IPS DF 6.9 (cell line): ENCODE measurements at regions not wholly inside any gene's neighbourhood (a gene's known extent, or its start where the extent isn't known, plus 50 kb on each side); places are given as distances from the start of the nearest gene placed in this dataset.
"Not testable (repeated sequence)": the region's sequence is repeated elsewhere in the genome, so short reads cannot be mapped to it uniquely, and the experiment has no call there.

ENCODE experiments used
- DNase-seq: peaks from one replicate; pipeline ENCODE4 v3.0.0-alpha.2; 2013; ENCODE audit warnings: low read depth, low spot score
- H3K27ac ChIP-seq: one replicate; pipeline ENCODE4 v1.5.1; 2013; ENCODE audit warnings: low read length, control low read depth
- H3K27me3 ChIP-seq: 2 replicates; pipeline ENCODE4 v1.6.1; 2013; ENCODE audit warnings: mild to moderate bottlenecking, low read length; ENCODE audit not compliant: control insufficient read depth, insufficient read depth
- H3K36me3 ChIP-seq: 2 replicates; pipeline ENCODE4 v1.6.1; 2013; ENCODE audit warnings: low read length; ENCODE audit not compliant: control insufficient read depth, insufficient read depth
- H3K4me1 ChIP-seq: 2 replicates; pipeline ENCODE4 v1.6.1; 2013; ENCODE audit warnings: low read length; ENCODE audit not compliant: control insufficient read depth, insufficient read depth
- H3K4me3 ChIP-seq: 2 replicates; pipeline ENCODE4 v1.5.1; 2013; ENCODE audit warnings: mild to moderate bottlenecking, low read length
- H3K9me3 ChIP-seq: 2 replicates; pipeline ENCODE4 v1.6.1; 2013; ENCODE audit warnings: low read length, inconsistent platforms; ENCODE audit not compliant: control insufficient read depth, insufficient read depth
- WGBS: extraction: QIAGEN DNeasy Blood & Tissue Kit; methylation state at CpG from one replicate; pipeline ENCODE4 v1.1.7; 2013; ENCODE audit warnings: mixed read lengths, missing lambda C conversion rate; ENCODE audit not compliant: insufficient read length, insufficient coverage; 5-methylcytosine and 5-hydroxymethylcytosine counted together

DNA sequence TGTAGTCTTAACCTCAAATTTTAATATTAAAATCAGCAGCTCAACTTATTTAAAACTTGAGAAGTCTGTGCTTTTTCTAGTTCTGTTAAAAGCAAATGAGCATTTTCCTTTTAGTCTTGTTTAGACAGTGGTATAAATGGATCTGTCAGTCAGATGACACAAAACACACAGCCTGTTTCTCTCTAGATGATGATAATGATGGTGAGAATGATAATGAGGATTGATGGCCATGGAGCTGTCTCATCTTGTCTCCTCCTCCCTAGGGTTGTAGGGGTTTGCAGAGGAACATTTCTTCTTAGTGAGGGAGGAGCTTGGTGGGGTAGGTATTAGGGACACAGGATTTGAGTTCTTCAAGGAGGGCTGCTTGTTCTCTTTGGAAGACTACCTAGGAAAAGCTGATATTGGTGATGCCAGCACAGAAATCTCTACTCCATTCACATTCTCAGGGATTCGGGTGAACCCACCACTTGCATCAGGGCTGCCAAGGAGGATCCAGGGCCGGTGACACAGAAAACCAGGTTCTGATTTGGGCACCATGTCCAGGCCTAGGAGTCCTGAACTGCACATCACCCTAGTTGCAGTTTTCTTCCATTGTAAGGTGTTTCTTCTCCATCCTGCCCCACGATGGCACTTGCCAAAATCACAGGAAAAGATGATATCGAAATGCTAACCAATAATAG, 147.6 kb downstream of the RHOU start:
- no peak overlapping the region for H3K4me3 ChIP-seq
- no peak overlapping the region for H3K27ac ChIP-seq
- H3K27me3 ChIP-seq: no peaks in the 10 kb centered on the region
- peaks cover 3% of the 10 kb centered on the region for H3K4me1 ChIP-seq
- DNase-seq: no peak
- H3K9me3 ChIP-seq: no peaks in the 10 kb centered on the region
- H3K36me3 ChIP-seq: no peaks in the 10 kb centered on the region
- WGBS: no CpG with 5 or more reads among the region's 4 CpGs

DNA sequence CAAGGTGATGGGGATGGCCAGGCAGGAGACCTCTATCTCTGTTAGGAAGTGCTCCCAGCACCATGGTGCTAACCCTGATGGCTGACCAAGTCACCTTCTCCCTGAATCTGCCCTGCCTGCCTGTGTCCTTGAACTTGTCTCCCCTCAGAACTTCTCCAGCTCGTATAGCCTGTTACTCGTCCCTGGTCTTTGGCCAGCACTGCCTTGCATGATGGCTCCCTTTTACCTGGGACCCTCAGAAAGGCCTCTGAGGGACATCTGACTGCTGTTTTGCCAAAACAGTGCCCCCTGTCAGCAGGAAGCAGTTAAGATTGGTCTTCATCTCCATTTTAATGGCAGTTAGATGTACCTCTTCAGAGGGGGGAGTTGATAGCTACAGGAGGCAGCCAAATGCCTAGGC, 148.3 kb downstream of the RHOU start:
- Histone ChIP-seq H3K27me3 (no peaks in the 10 kb centered on the region), H3K36me3 (no peaks in the 10 kb centered on the region), H3K4me1 (peaks cover 3% of the 10 kb centered on the region), H3K9me3 (no peaks in the 10 kb centered on the region), H3K27ac (no peak overlapping the region), H3K4me3 (no peak overlapping the region)
- DNase-seq: no peak
- WGBS: no CpG with 5 or more reads among the region's 2 CpGs

DNA sequence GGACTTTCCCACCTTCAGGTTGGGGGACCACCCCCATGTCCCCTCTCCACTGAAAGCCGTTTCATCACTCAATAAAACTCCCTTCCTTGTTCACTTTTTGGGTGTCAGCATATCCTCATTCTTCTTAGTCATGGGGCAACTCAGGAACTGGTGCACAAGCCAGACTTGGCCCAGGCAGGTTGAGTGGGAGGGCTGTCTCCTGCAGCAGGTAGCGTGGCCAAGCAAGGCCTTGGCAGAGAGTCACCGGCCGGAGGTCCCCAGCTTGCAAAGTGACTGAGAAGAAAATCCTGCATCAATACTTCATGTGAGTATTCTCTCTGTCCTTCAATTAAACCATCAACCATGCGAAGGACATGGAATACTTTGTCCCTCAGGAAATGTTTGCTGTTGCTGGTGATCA, 148.9 kb downstream of the RHOU start:
- Histone ChIP-seq H3K9me3 (no peaks in the 10 kb centered on the region), H3K27ac (no peak overlapping the region), H3K4me3 (no peak overlapping the region), H3K27me3 (no peaks in the 10 kb centered on the region), H3K4me1 (peaks cover 3% of the 10 kb centered on the region), H3K36me3 (no peaks in the 10 kb centered on the region)
- no CpG with 5 or more reads among the region's 5 CpGs for WGBS
- no peak for DNase-seq

DNA sequence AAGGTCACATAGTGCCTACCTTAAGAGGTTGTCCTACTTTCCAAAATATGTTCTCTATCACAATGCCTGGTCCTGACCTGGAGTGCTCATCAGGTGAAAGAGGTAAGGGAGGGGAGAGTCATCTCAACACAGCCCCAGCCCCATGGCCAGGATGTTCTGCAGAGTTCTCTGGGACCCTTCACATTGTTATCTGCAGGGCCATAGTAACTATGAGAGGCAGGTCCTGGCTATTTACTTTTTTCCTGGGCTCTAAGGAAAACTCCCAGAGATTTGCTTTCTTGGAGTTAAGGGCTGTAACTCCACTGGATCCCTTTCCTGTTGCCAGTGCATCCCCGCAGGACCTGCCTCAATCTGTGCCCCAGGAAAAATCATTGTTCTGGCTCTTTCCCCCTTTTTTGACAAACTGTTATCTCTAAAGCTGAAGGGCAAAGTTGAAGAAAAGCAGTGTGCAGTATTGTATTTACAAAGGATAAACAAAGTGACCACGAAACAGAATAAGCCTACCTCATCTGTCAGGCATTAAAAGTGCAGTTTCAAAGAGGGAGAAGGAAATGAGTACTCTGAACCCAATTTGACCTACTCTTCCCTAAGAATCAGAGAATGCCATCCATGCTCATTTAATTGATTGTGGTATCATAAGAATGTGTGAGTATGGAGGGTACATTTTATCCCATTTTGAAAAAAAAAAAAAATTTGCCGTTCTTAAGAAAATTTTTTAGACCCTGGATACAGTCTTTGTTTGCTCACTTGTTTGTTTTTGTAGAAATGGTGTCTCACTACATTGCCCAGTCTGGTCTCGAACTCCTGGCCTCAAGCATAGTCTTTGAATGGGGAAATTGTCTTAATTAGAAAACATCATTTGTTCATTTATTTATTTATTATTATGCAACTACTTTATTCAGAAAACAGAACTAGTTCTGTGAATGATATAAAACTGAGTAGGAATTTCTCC, 149.6 kb downstream of the RHOU start:
- no peaks in the 10 kb centered on the region for H3K9me3 ChIP-seq
- no peak for DNase-seq
- no peak overlapping the region for H3K27ac ChIP-seq
- peaks cover 3% of the 10 kb centered on the region for H3K4me1 ChIP-seq
- H3K36me3 ChIP-seq: no peaks in the 10 kb centered on the region
- no peak overlapping the region for H3K4me3 ChIP-seq
- H3K27me3 ChIP-seq: no peaks in the 10 kb centered on the region
- WGBS: no CpG with 5 or more reads among the region's 4 CpGs

DNA sequence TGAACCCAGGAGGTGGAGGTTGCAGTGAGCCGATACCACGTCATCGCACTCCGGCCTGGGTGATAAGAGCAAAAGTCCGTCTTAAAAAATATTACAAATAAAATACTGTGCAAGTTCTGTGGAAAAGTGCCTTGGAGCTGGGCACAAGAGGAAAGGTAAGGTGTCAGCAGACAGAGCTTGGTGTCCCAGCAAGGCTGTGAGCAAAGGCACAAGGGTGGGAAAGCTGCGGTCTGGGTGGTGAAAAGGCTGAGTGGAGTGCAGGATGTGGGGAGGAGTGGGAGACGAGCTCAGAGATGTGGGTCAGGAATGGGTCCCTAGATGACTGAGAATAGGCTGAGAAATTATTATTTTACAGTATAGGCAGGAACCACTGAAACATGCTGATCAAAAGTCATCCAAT, 150.6 kb downstream of the RHOU start:
- DNase-seq: no peak
- WGBS: no CpG with 5 or more reads among the region's 7 CpGs
- Histone ChIP-seq H3K4me1 (peaks cover 3% of the 10 kb centered on the region), H3K36me3 (no peaks in the 10 kb centered on the region), H3K9me3 (no peaks in the 10 kb centered on the region), H3K4me3 (no peak overlapping the region), H3K27ac (no peak overlapping the region), H3K27me3 (no peaks in the 10 kb centered on the region)

DNA sequence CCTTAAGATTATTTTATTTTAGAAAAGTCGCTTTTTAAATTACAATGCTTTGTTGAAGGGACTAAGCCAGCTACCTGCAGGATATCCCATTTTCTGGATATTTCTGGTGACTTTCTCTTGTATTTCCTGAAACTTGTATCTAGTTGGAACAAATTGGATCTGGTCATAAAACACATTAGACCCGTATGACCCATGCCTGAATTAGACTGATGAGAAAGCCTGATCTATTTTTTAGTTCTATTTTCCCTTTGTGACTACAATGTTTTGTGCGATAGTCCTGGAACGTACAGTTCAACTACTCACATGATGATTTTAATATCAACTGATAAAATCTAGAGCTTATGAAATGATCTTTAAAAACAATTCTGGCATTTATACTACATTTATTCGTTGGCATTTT, 151.8 kb downstream of the RHOU start:
- H3K36me3 ChIP-seq: no peaks in the 10 kb centered on the region
- H3K9me3 ChIP-seq: no peaks in the 10 kb centered on the region
- DNase-seq: no peak
- H3K4me1 ChIP-seq: peaks cover 1% of the 10 kb centered on the region
- no CpG with 5 or more reads among the region's 5 CpGs for WGBS
- H3K4me3 ChIP-seq: no peak overlapping the region
- no peak overlapping the region for H3K27ac ChIP-seq
- no peaks in the 10 kb centered on the region for H3K27me3 ChIP-seq

DNA sequence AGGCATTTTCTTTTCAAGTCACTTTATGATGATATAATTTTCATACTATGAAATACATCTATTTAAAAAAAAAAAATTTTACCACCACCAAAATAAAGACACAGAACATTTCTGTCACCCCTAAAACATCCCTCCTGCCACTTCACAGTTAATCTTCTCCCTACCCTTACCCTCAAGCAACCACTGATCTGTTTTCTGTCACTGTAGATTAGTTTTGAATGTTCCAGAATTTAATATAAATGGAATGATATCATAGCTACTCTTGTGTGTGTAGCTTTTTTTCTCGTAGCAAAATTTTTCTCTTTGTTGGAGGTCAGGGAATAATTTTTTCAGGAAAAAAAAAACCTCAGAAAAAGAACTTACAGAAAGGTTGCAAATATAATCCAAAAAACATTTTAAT, 152.7 kb downstream of the RHOU start:
- Histone ChIP-seq H3K36me3 (no peaks in the 10 kb centered on the region), H3K27ac (no peak overlapping the region), H3K4me1 (no peaks in the 10 kb centered on the region), H3K27me3 (no peaks in the 10 kb centered on the region), H3K4me3 (no peak overlapping the region), H3K9me3 (no peaks in the 10 kb centered on the region)
- no CpG with 5 or more reads among the region's 1 CpG for WGBS
- no peak for DNase-seq

DNA sequence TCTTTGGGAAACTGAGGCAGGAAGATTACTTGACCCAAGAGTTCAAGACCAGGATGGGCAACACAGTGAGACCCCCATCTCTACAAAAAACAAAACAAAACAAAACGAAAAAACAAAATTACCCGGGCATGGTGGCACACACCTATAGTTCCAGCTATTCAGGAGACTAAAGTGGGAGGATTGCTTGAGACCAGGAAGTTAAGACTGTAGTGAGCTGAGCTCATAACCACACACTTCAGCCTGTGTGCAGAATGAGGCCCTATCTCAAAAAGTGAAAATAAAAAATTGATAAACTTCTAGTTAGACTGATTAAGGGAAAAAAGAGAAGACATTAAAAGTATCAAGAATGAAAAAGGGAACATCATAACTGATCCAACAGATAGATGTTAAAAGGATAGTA, 154.0 kb downstream of the RHOU start:
- DNase-seq: no peak
- Histone ChIP-seq H3K27ac (no peak overlapping the region), H3K27me3 (no peaks in the 10 kb centered on the region), H3K4me1 (no peaks in the 10 kb centered on the region), H3K4me3 (no peak overlapping the region), H3K9me3 (no peaks in the 10 kb centered on the region), H3K36me3 (no peaks in the 10 kb centered on the region)
- no CpG with 5 or more reads among the region's 2 CpGs for WGBS

GRCh38 chr1:228891272-228892034, 156.2 kb downstream of the RHOU start:
- Histone ChIP-seq H3K27ac (no peak overlapping the region), H3K27me3 (no peaks in the 10 kb centered on the region), H3K36me3 (no peaks in the 10 kb centered on the region), H3K9me3 (no peaks in the 10 kb centered on the region), H3K4me1 (no peaks in the 10 kb centered on the region), H3K4me3 (no peak overlapping the region)
- no CpG with 5 or more reads among the region's 16 CpGs for WGBS
- DNase-seq: no peak

DNA sequence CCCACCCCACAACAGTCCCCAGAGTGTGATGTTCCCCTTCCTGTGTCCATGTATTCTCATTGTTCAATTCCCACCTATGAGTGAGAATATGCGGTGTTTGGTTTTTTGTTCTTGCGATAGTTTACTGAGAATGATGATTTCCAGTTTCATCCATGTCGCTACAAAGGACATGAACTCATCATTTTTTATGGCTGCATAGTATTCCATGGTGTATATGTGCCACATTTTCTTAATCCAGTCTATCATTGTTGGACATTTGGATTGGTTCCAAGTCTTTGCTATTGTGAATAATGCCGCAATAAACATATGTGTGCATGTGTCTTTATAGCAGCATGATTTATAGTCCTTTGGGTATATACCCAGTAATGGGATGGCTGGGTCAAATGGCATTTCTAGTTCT, 156.9 kb downstream of the RHOU start:
- not testable (repeated sequence) for DNase-seq, H3K4me3 ChIP-seq, H3K27ac ChIP-seq, H3K9me3 ChIP-seq, H3K4me1 ChIP-seq, H3K27me3 ChIP-seq, H3K36me3 ChIP-seq
- WGBS: no CpG with 5 or more reads among the region's 4 CpGs
